Ovary (tissue), 7 donors: ENCODE measurements at regions not wholly inside any gene's neighbourhood (a gene's known extent, or its start where the extent isn't known, plus 50 kb on each side); places are given as distances from the start of the nearest gene placed in this dataset.

Experiments
- DNase-seq, 5 donors: peaks; one replicate each; pipeline ENCODE4 v3.0.0-alpha.2; 2019 to 2020
- H3K27ac ChIP-seq, 2 donors: fragments of 200-600 bp; one replicate each; pipeline versions ENCODE4 v1.5.1 to v1.8.0; 2019 to 2022
- H3K27me3 ChIP-seq: fragments of 200-600 bp; one replicate; pipeline ENCODE4 v1.8.0; 2022
- H3K36me3 ChIP-seq: fragments of 200-600 bp; sonication (generic); one replicate; pipeline ENCODE4 v1.5.1; 2019
- H3K4me1 ChIP-seq: one replicate; pipeline ENCODE4 v1.8.1; 2013; ENCODE audit warnings: mild to moderate bottlenecking, moderate library complexity; ENCODE audit not compliant: insufficient read depth
- H3K4me3 ChIP-seq: fragments of 200-600 bp; sonication (generic); one replicate; pipeline ENCODE4 v1.5.1; 2017
- H3K9me3 ChIP-seq, 2 donors: fragments of 200-600 bp in 1 of 2; sonication (generic) in 1 of 2; one replicate each; pipeline versions ENCODE4 v1.5.1 to v1.8.1; 2013 to 2019; ENCODE audit warnings: mild to moderate bottlenecking in 1 of 2, moderate library complexity in 1 of 2
- CTCF ChIP-seq, 3 donors: fragments of 450-650 bp in 2 of 3; fragments of 200-600 bp in 1 of 3; IDR thresholded peaks; one replicate each; pipeline versions ENCODE4 v1.5.1 to v1.8.0; 2016 to 2022; ENCODE audit warnings: antibody characterized with exemption in 3 of 3, mild to moderate bottlenecking in 1 of 3
- EP300 ChIP-seq: sonication (generic); formaldehyde crosslinking; IDR thresholded peaks from one replicate; pipeline ENCODE4 v1.6.1; 2017; ENCODE audit warnings: antibody characterized with exemption
- POLR2A ChIP-seq: fragments of 450-650 bp; IDR thresholded peaks from one replicate; pipeline ENCODE4 v1.6.1; 2017; ENCODE audit warnings: antibody characterized with exemption, mild to moderate bottlenecking, moderate library complexity
- WGBS, 3 donors: extraction: QIAGEN DNeasy Blood & Tissue Kit in 1 of 3; methylation state at CpG; one replicate each; pipeline versions ENCODE4 v1.1.5 to v1.1.7; 2013 to 2017; 5-methylcytosine and 5-hydroxymethylcytosine counted together
- intact Hi-C, 4 donors: fragments of 100-400 bp; cut with DNase I; formaldehyde crosslinking; loops; one replicate each; pipeline versions ENCODE4 v1.11.0 to v1.15.1; 2022 to 2023
- donor health status: DM: no; HTN: no; CAD: no; lungs with moderate emphysema.
- donor health status: DM: no; HTN: no; CAD: no.
- donor health status: Bipolar disorder and iron deficiency.
- donor health status: DM: no; HTN: no; CAD: no.
- donor health status: DM: yes; HTN: yes; CAD: no.

GRCh38 chr11:116651098-116651736 is 121.6 kb downstream of the BUD13 start:
- Histone ChIP-seq H3K9me3 (no peaks in the 10 kb centered on the region), H3K36me3 (no peaks in the 10 kb centered on the region), H3K4me3 (no peak overlapping the region), H3K27me3 (no peaks in the 10 kb centered on the region), H3K4me1 (no peaks in the 10 kb centered on the region), H3K27ac (no peak overlapping the region)
- no peak for DNase-seq
- TF ChIP-seq EP300 (no peak), POLR2A (no peak), CTCF (IDR thresholded peaks at IDR 0.05) (no peak)
- 75 to 77% (median 76%) methylated on average over 9 of the region's 9 CpGs for WGBS, 3 donors
- intact Hi-C loops = no loop called here

- Histone ChIP-seq H3K4me3 (no peak overlapping the region), H3K4me1 (no peaks in the 10 kb centered on the region), H3K36me3 (no peaks in the 10 kb centered on the region), H3K27ac (no peak overlapping the region), H3K9me3 (no peaks in the 10 kb centered on the region), H3K27me3 (no peaks in the 10 kb centered on the region)
- TF ChIP-seq POLR2A (no peak), EP300 (no peak), CTCF (IDR thresholded peaks at IDR 0.05) (no peak)
- intact Hi-C loops = no loop called here
- DNase-seq = no peak
- WGBS, 3 donors = 63 to 70% (median 68%) methylated on average over 2 of the region's 2 CpGs
Observed at GRCh38 chr11:116650052-116650451, 122.7 kb downstream of the BUD13 start.

- Histone ChIP-seq H3K9me3 (no peaks in the 10 kb centered on the region), H3K27me3 (no peaks in the 10 kb centered on the region), H3K27ac (no peak overlapping the region), H3K4me3 (no peak overlapping the region), H3K36me3 (no peaks in the 10 kb centered on the region), H3K4me1 (no peaks in the 10 kb centered on the region)
- intact Hi-C loops = no loop called here
- TF ChIP-seq POLR2A (no peak), CTCF (IDR thresholded peaks at IDR 0.05) (no peak), EP300 (no peak)
- 75 to 86% (median 77%) methylated on average over 4 of the region's 4 CpGs for WGBS, 3 donors
- DNase-seq = no peak
Observed at GRCh38 chr11:116649268-116649667, 123.5 kb downstream of the BUD13 start.

- Histone ChIP-seq H3K4me3 (no peak overlapping the region), H3K27me3 (no peaks in the 10 kb centered on the region), H3K36me3 (no peaks in the 10 kb centered on the region), H3K27ac (no peak overlapping the region), H3K4me1 (no peaks in the 10 kb centered on the region), H3K9me3 (no peaks in the 10 kb centered on the region)
- DNase-seq = no peak
- TF ChIP-seq EP300 = no peak
- TF ChIP-seq CTCF (IDR thresholded peaks at IDR 0.05) = no peak
- no peak for TF ChIP-seq POLR2A
- WGBS, 3 donors = 77 to 90% (median 86%) methylated on average over 2 of the region's 2 CpGs
- intact Hi-C loops = no loop called here
Observed at GRCh38 chr11:116648247-116649174, 124.3 kb downstream of the BUD13 start.
